ENCODE measurements at regions not wholly inside any gene's neighbourhood (a gene's known extent, or its start where the extent isn't known, plus 50 kb on each side); places are given as distances from the start of the nearest gene placed in this dataset.

- TF ChIP-seq, protein P1, sequence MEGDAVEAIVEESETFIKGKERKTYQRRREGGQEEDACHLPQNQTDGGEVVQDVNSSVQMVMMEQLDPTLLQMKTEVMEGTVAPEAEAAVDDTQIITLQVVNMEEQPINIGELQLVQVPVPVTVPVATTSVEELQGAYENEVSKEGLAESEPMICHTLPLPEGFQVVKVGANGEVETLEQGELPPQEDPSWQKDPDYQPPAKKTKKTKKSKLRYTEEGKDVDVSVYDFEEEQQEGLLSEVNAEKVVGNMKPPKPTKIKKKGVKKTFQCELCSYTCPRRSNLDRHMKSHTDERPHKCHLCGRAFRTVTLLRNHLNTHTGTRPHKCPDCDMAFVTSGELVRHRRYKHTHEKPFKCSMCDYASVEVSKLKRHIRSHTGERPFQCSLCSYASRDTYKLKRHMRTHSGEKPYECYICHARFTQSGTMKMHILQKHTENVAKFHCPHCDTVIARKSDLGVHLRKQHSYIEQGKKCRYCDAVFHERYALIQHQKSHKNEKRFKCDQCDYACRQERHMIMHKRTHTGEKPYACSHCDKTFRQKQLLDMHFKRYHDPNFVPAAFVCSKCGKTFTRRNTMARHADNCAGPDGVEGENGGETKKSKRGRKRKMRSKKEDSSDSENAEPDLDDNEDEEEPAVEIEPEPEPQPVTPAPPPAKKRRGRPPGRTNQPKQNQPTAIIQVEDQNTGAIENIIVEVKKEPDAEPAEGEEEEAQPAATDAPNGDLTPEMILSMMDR (IDR thresholded peaks at IDR 0.05; ENCODE audit: poor library complexity), result no peak
- no peak for TF ChIP-seq EZH2 (IDR thresholded peaks at IDR 0.05; ENCODE audit: borderline replicate concordance)
Observed at GRCh38 chr9:3018691-3019230, 174.9 kb upstream of the PUM3 start.
